ENCODE measurements at regions not wholly inside any gene's neighbourhood (a gene's known extent, or its start where the extent isn't known, plus 50 kb on each side); places are given as distances from the start of the nearest gene placed in this dataset.

DNA sequence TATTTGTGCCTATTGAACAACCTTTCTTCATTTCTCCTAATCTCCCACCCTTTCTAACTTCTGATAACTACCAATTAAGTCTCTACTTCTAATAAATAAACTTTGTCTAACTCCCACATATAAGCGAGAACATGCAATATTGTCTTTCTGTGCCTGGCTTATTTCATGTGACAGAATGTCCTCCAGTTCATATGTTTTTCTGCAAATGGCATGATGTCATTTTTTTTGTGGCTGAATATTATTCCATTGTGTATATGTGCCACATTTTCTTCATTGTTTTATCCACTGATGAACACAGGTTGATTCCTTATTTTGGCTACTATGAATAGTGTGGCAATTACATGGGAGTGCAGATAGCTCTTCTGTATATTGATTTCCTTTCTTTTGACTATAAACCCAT, 1041.5 kb upstream of the MANEA start:
- no peak for DNase-seq (ENCODE audit: low spot score)

DNA sequence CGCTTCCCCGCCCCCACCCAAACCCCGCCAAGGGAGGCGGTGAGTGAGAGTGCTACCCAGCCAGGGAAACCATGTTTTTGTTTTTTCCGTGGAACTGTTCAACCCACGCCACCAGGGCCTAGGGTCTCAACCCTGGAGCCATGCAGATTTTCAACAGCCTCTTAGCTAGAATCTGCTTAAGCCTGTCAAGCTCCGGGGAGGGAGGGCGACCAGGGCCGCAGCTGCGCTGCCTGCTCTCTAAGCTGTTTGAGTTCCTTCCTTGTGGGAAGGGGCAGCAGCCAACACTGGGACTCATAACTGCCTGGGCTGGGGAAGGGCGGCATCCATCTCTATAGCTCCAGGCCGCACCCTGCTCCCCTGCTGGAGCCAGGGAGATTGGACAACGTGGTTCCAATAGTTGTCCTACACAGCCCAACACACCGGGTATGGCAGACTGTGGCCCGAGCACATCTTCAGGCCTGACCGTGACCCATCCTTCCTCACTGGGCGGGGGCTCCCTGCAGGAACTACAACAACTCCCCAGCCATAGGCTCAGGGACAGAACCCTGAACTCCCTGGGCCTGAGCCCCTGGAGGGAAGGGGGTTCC, 1065.7 kb upstream of the MANEA start:
- DNase-seq (ENCODE audit: low spot score): no peak

DNA sequence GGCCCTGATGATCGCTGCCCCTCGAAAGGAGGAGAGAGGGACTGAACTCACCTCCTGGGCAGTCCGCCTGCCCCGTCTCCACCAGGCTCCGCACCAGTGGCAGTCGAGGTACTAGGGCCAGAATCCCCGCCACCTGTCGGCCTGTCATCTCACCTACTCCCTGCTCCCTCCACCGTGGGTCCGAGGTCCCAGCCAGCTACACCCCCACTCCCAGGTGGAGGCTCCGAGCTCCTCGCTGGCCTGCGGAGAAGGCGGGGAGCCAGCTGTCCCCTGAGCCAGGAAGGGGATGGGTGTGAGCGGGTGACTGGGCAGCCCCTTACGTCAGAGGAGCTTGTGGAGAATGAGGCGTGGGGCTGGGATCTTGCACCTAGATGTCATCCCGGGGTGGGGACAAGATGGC, 1066.5 kb upstream of the MANEA start:
- DNase-seq (ENCODE audit: low spot score): peak; percentile 5

DNA sequence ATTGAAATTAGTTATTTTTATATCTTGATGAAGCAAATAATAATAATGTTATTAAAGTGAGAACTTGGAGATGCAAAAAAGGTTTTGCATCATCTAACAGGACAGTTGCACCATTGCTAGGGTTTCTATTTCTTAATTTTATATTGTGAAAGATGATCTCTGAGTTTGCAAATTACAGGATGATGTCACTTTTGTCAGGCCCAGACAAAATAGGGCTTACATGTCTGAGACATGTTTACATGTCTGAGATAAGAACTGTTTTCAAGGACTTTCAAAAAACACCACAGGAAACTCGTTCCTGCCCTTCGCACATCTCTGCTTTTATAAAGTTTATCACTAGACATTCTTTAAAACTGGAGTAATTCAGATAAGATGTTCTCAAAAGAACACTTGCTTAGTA, 1075.8 kb upstream of the MANEA start:
- no peak for DNase-seq (ENCODE audit: low spot score)

DNA sequence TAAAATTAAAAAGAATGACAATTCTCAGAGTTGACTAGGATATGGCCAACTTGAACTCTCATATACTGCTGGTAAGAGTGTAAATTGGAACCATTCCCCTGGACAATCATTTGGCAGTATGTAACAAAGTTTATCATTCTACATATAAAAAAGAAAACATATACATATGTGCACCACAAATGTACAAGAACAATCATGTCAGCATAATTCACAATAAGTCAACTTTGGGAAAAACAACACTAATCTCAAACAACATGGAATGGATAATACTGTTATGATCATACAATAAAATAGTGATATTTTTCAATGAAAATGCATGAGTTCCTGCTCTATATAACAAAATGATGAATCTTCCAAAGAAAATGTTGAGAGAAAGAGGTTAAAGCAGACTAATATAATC, 1078.7 kb upstream of the EPHA7 start:
- no peak for DNase-seq (ENCODE audit: low spot score)

DNA sequence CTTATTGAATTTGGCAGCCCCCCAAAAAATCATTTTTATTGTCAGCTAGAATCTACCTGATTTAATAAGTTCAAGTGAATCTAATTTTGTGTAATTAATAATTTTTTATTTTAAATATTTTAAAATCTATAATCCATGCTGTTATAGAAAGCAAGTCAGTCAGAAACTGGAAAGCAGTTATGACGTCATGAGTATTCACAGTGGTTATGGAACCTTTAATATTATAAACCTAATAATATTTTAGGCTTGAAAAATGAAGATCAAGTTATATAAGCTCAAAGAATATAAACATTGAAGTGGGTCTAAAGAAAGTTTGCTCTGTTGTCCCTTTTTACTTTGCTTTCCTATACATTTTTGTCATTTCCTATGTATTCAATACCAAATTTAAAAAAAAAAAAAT, 1075.1 kb upstream of the EPHA7 start:
- no peak for DNase-seq (ENCODE audit: low spot score)

DNA sequence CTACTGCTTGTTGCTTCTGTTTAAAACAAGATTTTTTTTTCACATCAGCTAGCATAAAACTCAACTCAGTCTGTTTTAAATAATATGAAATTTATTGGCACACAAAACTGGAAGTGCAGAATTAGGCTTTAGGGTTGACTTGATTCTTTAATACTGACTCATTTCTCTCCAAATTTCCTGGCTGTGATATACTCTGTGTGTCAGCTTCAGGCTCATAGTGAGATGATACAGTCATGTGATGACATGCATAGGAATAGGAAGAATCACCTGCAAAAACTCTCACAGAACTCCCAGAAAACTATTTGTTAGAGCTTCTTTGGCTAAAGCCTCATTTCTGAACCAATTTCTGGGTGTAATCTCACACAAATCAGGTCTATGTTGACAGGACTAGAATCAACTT, 1068.0 kb upstream of the EPHA7 start:
- no peak for DNase-seq (ENCODE audit: low spot score)

DNA sequence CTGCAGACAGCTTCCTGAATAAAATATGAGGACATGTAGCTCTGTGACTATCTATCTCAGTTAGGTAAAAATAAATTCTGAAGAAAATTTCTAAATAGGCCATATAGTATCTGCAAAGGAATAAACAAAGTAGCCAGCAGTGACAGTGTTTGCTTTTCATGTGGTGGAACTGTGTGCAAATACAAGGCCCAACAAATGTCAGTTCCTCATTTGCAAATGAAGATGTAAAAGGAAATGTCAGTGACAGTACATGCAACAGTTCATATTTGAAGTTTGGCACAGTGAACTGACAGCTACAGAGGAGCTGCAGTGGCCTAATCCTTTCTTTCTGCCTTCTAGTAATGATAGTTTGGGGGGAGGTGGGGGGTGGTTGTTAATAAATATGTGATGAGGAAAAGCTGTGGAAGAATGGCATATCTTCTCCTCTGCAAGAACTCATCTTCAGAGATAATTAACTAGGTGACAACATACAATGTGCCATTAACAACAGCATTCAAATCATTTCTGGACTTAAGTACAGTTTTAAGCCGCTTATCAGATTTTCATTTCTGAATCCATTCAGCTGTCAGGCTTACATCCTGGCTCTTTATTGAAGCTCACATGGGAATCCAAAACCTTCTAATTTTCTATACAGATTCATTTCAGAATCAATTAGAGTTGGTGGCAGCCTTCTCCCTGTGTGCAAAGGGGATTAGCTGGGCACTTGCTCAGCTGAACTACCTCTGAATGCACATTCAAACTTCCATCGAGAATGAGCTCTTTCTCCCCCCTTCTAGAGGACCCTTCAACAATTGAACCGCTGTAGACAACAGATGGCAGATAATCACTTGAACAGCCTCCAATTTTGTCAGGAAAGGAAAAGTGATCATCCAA, 1059.0 kb upstream of the EPHA7 start:
- no peak for DNase-seq (ENCODE audit: low spot score)

DNA sequence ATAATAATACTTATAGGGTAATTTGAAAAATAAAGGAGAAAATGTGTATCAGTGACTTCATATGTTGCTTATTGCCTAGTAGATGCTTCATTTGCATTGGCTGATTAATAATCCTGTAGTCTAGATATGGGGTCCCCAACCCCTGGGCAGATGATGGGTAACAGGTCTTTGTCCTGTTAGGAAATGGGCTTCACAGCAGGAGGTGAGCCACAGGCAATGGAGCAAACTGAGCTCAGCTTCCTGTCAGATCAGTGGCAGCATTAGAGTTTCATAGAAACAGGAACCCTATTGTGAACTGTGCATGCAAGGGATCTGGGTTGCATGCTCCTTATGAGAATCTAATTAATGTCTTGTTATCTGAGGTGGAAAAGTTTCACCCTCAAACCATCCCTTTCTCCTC, 1049.5 kb upstream of the EPHA7 start:
- DNase-seq (ENCODE audit: low spot score): no peak

DNA sequence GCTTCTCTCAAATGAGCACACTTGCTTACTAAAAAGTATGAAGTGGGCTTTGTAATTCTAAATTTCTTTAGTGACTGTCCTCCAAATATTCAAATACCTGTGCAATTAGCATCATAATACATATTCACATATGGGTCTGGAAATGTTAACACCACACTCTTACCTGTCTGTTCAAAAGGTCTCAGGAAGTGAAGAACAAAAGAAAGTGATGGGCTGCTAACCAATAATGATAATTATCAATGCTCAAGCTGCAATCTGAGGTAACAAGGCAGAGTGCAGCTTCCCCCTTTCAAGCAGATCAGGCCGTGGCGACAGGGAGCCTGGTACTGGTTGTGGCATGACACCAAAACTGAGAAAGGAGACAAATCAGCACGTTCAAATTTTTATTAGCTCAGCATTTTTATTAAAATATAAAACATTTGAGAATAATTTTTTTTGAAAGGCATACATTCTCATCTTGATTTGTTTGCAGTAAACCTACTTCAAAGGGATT, 1044.7 kb upstream of the EPHA7 start:
- no peak for DNase-seq (ENCODE audit: low spot score)

DNA sequence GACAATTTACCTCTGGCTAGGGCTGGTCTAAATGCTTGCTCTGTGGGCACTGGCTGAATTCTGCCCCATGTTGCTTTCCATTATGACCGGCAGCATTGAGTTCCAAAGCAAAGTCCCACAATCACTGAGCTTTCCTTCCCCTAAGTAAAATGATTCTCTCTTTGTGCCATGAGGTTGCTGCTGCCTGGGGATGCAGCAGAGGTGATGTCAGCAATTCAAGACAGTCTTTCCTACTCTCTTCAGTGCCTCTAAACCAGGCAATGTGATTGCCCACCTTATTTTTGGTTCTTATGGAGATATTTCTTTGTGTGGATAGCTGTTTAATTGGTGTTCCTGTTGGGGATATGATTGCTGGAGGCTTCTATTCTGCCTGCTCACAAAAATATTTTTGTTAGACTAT, 1043.9 kb upstream of the EPHA7 start:
- no peak for DNase-seq (ENCODE audit: low spot score)

DNA sequence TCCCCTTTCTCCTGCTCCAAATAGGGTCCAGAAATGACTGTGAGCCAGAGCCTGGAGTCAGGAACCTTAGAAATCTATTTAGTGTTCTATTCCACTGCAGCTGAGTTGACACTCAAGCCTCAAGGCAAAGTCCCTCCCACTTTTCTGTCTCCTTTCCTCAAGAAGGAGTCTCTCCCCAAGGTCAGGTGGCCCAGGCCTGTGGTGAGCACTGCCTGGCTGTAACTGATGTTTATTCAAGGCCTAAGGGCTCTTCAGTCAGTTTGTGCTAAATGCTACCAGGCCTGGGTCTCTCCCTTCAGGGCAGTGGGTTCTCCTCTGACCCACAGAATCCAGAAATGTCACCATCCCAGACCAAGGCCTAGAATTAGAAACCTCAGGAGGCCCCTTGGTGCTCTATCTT, 1042.9 kb upstream of the EPHA7 start:
- DNase-seq (ENCODE audit: low spot score): no peak

DNA sequence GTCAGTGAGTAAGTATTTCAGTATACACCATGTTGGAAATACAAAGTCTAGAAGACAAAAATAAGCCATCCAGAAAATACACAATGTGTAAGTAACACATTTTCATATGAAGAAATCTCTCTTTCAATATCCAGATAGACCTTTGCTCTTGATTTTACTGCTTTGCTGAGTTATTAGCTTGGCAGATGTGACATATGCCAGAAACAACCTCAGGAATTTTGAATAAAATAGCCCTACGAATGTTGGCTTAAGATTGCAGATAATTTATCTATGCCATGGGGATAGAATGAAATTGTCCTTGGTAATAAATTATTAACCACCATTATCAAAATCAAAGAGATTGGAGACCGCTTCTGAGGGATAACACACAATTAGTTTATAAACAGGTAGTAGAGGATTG, 1036.9 kb upstream of the EPHA7 start:
- DNase-seq (ENCODE audit: low spot score): no peak

DNA sequence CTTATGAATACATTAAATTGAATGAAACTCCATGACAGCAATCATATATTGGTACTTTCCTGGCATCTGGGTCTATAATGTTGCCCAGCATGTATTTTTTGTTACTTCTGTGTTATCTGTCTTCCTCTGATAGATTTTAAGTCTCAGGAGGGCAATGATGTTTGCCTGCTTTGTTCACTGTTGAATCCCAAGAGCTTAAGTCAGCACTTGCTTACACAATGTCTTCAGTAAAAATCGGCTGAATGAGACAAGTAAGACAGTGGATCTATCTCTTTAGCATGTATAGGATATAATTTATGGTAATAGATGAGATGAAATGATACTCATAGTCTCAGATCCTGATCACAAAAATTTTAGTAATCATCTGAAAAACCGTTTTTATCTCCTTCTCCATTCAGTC, 1034.9 kb upstream of the EPHA7 start:
- no peak for DNase-seq (ENCODE audit: low spot score)

DNA sequence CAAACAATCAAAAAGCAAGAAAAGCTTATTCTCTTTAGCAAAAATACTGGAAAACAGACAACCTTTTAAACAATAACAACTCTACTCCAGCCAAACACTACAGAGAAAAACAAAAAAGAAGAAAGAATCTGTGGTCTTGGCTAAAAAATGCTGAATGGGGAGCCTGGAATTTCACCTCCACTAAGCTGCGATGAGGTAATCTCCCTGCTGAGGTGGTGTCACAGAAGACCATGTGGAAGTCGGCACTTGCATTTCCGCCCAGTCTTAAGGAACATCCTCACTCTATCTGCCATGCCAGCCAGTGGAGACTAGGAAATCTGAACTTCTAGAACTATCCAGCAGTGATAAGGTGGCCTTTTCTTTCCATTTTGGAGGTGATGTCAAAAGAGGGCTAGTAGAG, 1026.8 kb upstream of the EPHA7 start:
- DNase-seq (ENCODE audit: low spot score): no peak

DNA sequence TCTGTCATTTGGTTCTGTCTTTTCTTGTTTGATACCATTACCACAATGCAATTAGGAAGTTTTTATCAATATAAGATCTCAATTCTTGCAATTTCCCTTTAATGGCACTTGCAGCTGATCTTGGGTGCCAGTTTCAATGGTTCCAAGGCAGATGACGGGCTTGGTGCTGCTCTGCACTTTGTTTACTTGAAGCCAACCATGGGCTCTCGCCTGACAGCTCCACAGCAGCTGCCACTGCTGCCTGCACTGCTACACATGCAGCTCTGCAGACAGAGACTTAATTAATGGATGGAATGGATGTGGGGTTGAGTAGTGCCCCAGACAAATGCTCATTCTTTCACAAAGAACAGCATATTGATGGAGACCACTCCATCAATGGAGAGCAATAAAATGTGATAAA, 1024.3 kb upstream of the EPHA7 start:
- no peak for DNase-seq (ENCODE audit: low spot score)

DNA sequence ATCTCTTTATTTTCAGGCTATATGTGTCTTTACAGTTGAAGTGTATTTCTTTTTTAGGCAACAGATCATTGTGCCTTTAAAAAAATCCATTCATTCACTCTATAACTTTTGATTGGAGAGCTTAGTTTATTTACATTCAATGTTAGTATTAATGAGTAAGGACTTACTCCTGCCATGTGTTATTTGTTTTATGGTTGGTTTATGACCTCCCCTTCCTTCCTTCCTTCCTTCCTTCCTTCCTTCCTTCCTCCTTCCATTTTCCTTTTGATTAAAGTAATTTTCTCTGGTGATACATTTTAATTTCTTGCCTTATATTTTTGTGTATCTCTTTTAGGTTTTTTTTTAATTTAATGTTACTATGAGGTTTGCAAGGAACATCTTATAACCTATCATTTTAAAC, 1005.3 kb upstream of the EPHA7 start:
- no peak for DNase-seq (ENCODE audit: low spot score)

DNA sequence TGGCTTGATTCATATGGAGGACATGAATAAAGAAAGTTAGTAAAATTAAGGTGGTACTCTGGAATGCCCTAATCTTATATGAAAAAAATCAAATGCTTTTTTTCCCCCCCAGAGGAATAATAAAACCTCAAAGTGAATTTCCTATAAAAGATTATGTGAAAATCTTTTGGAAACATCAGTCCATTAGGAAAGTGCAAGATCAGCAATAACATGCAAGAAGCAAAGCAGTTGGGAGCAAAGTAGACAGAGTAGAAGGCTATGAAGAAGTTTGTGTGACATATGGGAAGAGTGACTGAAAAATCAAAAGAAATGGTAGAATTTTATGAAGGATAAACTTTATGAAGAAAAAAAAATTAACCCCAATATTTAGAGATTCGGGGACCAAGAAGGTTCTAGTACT, 998.0 kb upstream of the EPHA7 start:
- no peak for DNase-seq (ENCODE audit: low spot score)

DNA sequence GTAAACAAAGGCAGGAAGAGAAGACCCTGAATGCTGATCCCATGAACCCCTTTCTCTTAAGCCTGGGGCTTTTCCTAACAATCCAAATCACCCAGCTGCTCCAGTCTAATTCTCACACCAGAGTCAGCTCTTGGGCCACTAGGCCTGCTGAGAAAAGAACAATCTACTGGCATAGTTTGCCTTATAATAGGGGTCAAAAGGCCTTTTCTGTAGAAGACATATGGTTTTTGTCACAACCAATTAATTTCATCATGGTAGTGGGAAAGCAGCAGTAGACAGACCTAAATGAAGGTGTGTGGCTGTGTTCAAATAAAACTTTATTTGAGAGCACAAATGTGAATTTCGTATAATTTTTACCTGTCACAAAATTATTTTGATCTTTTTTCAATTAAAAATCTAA, 994.7 kb upstream of the EPHA7 start:
- DNase-seq (ENCODE audit: low spot score): no peak

DNA sequence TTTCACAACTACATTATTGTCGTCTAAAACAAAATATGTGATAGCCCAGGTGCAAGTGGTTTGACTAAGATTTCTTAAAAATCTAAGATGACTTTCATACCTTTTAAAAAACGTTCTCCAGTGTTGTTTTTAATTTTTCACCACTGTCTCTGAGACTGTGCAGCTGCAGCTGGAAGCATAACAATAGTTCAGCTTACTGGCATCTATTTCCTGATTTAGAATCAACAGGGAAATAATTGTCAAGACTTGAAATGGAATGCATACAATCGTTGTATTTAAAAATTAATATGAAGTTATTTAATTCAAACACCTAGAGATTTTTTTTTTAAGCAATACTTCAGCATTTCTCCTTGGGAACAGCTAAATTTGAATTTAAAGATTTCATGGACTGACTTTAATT, 982.0 kb upstream of the EPHA7 start:
- no peak for DNase-seq (ENCODE audit: low spot score)

DNA sequence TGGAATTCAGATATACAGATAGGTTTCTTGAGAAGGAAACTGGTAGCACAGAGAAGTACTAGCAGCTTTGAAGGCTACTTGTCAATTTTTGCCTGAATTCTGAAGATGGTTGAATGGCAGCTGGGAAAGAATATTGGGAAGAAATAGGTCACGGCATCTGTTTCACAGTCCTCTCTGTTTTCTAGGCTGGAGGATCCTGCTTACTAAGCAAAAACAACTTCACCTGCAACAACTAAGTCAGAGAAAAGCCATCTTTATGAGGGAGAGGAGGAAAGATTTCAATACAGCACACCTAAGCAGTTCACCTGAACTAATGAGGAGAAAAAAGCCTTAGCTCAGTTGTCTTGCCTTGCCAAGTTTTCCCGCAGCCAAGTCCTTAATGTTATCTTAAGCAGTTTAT, 975.5 kb upstream of the EPHA7 start:
- no peak for DNase-seq (ENCODE audit: low spot score)

DNA sequence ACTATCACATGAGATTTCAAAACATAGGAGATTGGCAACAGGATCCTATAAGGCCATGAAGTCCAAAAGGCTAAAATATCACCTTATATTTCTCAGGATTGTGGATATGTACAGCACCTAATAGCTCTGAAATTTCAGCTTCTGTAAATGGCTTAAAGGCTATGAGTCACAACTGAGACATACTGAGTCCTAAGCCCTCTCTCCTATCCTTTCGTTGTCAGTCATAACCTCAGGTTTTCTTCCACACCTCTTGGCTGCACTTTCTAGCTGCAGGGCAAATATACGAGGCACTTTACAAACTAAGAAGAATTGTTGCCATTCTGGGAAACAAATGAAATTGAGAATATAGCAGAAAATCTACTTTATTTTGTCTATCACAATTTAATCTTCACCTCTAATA, 969.9 kb upstream of the EPHA7 start:
- no peak for DNase-seq (ENCODE audit: low spot score)

DNA sequence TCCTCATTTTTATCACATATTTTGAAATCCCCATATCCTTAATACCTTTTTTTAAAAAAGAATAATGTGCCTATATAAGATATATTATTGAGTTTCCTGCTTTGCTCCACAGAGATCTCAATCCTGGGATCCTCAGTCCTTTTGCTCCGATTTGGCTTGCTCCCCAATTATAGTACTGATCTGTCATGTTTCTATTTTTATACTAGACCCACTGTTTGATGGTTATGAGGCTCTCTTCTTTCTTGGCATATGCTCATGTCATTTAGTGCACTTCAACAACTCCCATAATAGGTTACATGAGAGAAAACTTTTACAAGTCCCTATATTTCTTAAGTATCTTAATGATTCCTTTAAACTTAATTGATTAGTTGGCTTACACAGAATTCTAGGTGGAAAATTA, 958.5 kb upstream of the EPHA7 start:
- no peak for DNase-seq (ENCODE audit: low spot score)

DNA sequence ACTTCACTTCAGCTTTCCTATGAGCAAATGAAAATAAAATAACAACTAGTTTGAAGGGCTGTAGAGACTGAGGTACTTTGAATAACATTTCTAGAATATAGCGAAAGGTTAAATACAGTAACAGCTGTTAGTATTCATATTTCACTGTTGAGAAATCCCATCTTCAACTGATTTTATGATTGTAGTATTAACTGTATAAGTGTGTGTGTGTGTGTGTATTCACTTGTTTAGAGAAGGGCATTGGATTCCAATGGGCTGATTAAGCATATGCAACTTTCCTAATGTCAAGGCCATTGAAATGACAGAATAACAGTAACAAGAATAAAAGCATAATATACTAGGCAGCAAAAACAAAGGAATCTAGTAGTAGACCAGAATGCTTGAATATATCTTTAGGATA, 957.5 kb upstream of the EPHA7 start:
- no peak for DNase-seq (ENCODE audit: low spot score)
